GM18867 (cell line): ENCODE measurements at regions not wholly inside any gene's neighbourhood (a gene's known extent, or its start where the extent isn't known, plus 50 kb on each side); places are given as distances from the start of the nearest gene placed in this dataset.

Source experiments
- ATAC-seq: cut with Tn5 transposase; IDR thresholded peaks from one replicate; pipeline ENCODE4 v1.9.1; 2021; ENCODE audit warnings: mild to moderate bottlenecking, moderate library complexity; ENCODE audit not compliant: unreplicated experiment

DNA sequence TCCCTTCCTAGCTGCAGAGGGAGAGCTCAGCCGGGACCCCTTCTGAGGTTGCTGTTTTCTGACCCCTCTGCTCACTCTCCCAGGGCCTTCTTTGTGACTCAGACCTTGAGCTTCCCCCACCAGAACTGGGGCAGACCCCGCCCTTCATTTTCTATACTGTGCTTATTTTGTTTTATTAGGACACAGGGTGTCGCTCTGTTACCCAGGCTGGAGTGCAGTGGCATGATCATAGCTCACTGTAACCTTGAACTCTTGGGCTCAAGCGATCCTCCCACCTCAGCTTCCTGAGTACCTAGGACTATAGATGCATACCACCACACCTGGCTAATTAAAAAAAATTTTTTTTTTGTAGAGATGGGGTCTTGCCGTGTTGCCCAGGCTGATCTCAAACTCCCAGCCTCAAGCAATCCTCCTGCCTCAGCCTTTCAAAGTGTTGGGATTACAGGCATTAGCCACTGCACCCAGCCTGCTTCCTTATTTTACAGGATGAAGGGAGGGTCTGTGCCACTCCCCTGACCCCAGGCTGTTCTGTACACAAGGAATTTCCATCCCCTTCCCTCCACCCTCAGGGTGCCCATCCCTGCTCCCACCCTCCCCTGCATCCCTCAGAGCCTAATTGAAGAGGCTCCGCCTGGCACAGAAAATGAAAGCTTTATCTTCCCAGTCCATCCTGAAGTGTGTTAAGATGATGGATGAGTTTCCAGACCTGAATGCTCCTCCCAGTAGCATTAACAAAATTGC, 195.2 kb upstream of the POU3F1 start:
- ATAC-seq, result no peak

GRCh38 chr1:38240618-38241017, 194.0 kb upstream of the POU3F1 start:
- no peak for ATAC-seq

DNA sequence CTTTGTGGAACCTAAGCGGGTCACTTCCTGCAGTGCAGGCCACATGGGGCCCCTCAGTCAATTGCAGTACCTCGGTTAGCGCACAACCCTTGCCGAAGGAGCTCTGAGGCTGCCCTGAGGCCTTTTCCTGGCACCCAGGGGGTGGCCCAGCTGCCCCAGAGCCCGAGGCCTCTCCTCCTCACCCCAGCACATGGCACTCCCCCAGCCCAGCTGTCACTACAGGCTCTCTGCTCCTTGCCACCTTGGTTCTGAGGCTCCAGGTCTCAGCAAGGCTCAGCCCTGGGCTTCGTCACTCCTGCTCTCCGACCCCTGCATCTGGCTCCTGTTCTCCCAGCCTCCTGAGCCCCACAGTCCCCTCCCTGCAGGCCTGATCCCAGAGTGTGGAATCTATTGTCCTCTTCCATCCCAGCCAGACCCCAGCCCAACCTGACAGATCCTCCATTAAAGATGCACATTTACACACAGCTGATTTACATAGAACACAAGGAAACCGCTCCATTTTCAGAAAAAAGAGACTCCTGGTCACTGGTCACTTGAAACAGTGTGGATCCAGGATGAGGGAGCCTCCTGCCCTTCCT, 192.8 kb upstream of the POU3F1 start:
- ATAC-seq, result no peak

DNA sequence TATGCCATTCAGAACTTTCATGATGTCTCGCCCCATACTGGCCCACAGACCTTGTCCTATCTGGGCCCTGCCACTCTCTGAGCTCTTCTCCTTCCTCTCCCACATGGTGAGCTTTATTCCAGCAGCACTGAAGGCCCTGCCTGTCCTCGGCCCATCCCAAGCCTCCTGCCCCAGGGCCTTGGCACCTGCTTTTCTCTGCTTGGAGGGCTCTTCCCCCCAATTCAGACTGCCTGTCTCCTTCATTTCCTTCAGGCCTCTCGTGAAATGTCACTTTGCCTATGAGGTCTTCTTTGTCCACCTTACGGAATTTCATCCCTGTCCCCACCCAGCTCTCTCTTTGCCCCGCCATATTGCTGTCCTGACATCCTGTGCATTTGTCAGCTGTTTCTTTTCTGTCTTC, 191.7 kb upstream of the POU3F1 start:
- no peak for ATAC-seq

DNA sequence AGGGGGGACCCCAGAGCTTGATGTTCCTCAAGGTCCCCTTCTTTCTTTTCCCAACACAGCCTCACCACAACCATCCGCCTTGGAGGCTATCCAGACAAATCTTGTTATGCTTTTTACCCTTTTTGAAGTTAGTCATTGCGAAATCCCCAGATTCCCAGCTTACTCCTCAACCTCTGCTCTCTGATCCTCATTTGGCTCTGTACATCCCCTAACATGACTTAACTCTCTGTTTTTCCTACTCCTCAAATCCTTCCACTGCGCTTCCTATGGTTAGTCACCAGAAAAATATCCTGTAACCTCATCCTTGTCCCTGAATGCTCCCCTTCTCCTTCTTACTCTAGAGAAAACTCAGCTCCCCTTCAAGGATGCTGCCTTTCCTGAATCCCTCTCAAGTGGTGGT, 189.1 kb upstream of the POU3F1 start:
- no peak for ATAC-seq

DNA sequence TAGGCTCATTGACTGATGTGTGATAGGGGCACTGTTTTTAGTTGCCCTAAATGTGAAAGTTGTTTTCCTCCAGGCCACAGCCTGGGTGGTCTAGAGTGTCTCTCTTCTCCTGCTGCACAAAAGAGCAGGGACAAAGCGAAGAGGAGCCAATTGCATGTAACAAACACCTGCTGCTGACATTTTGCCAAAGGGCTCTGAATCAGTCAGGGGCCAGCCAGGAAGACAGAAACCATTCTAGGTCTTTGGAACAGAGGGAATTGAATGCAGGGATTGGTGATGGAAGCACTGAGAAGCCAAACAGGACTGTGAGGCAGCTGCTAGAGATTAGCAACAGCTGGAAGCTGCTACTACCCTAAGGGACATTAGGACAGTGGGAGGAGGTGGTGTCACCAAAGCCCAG, 185.3 kb upstream of the POU3F1 start:
- ATAC-seq, result no peak

DNA sequence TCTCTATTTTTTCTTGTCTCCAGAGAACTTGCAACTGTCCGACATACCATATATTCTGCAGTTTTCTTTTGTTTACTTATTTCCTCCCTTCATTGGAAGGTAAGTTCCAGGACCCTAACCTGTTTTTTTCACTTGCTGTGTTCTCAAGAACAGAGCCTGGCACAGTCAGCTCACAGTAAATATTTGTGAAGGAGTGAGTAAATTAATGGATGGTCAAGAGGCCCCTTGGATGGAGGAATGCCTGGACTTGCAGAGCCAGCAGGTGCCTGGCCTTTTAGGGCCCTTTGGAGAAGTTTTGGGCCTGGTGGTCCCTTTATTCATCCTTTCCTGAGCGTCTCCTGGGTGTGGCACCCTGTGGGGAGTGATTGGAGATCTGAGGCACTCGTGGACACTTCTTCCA, 182.1 kb upstream of the POU3F1 start:
- ATAC-seq, result no peak

DNA sequence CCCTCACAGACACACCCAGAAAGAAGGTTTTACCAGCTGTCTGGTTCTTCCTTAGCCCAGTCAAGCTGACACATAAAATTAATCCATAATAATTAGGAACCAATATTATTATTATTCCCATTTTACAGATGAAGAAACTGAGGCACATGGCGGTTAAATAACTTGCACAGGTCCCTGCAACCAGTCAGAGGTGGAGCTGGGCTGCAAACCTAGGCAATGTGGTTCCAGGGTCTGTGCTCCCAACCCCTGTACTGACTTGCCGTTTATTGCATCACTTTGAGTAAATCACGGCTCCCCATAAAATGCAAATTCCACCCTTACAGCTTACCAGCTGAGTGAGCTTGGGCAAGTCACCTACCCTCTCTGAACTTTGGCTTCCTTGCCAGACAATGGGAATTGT, 179.2 kb upstream of the POU3F1 start:
- ATAC-seq, result no peak

- no peak for ATAC-seq
Measured at GRCh38 chr1:38223391-38223790, 176.8 kb upstream of the POU3F1 start.

DNA sequence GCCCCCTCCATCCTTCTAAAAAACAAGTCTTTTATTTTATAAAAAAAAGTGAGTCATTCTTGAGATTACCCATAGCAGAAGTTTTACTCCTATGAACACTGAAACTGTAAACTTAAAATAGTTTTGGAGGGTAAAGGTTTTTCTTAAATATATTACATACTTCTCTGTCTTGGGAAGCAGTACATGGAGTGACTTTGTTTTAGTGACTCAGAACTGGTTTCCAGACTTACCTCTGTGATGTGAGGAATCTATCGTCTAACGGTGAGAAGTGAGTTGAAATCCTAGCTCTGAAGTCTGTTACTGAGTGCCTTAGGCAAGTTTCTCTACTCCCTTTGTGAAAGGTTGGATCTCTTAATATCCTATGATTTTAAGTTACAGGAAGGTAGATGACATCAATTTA, 176.3 kb upstream of the POU3F1 start:
- ATAC-seq, result no peak

- no peak for ATAC-seq
Measured at GRCh38 chr1:38221006-38221649, 174.5 kb upstream of the POU3F1 start.

- no peak for ATAC-seq
Measured at GRCh38 chr1:38217316-38217715, 170.7 kb upstream of the POU3F1 start.

DNA sequence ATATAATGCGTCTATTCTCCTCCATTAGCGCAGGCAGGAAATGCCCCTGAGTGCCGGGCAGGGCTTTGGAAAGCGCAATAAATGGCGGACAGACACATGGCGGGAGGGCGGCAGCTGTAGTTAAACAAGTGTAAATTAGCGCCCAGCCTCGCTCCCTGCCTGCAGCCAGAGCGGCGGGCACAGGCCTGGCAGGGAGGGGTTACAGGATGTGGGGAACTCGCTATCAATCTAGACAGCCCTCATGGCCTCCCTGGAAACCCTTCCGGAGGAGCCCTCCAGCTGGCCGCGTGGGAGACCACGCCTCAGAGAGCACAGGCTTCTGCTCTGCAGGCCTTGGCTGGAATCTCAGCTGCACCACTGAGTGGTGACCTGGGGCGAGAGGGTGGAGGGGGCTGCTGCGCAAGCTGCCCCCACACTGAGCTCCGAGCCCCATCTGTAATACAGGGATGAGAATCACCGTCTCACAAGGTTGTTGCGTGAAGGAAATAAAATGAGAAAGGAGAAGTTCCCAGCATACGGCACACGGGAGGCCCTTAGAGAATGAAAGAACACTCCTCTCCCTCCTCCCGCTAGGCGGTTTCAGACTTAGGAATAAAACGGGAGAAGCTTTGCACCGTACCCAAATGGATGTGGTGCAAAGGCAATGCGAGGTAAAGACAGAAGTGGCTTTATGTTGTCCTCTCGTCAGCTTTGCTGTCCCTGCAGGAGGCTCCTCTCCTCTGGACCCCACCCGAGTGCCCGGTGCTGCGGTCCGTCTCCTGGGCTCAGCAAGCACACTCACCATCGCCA, 167.2 kb upstream of the POU3F1 start:
- no peak for ATAC-seq

GRCh38 chr1:38210895-38211177, 164.2 kb upstream of the POU3F1 start:
- no peak for ATAC-seq

DNA sequence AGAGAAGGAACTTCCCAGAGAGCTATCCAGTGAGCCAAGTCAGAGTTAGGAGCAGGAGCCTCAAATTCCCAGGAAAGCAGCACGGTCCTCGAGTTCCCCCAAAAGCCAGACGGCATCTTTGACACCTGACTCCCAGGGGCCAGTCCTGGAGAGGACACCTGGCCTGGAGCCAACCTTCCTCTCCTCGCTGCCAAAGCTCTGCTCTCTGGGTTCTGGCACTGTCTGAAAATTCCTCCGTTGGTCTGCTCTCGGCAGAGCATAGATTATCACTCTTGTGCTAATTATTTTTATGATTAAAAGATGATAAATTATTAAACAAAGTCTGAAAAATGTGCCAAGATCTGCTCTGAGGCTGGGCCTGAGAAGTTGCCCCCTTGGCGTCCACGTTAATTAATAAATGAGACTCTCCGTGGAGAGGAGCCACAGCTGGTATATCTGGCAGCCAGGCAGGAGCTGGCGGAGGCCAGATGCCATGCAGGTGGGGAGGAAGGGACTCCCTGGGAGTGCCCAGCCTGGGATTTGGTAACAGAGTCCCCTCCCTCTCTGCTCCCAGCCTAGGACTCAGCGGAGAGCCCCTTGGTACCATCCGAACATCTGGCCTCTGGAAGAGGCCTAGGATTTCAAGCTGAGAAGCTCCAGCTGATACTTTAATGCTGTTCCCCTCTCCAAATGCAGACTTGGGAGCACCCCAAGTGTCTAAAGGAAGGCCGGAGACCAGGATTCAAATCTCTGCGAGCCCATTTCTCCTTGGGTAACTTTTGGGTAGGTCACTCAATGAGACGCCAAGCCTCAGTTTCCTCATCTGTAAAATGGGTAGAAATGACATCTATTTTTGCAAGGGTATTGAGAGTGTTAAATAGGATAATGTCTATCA, 163.7 kb upstream of the POU3F1 start:
- no peak for ATAC-seq

- no peak for ATAC-seq
Measured at GRCh38 chr1:38208716-38209632, 162.4 kb upstream of the POU3F1 start.

DNA sequence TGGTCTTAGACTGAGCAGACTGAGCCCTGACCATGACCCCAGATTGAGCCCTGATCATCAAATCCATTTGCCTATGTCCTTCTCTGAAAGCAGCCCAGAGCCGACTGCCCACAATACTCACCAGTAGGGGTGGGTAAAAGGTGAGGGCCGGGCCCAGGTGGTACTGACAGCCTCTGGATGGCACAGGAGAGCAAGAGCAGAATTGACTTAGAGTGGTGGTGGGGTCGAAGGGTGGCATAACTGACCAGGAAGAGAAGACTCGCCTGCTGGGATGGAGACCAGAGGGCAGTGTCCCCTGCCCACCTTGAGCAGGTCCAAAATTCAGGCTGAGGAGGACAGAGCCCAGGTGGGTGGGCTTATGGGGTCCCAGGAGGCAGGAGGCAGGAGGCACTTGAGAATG, 161.3 kb upstream of the POU3F1 start:
- no peak for ATAC-seq

DNA sequence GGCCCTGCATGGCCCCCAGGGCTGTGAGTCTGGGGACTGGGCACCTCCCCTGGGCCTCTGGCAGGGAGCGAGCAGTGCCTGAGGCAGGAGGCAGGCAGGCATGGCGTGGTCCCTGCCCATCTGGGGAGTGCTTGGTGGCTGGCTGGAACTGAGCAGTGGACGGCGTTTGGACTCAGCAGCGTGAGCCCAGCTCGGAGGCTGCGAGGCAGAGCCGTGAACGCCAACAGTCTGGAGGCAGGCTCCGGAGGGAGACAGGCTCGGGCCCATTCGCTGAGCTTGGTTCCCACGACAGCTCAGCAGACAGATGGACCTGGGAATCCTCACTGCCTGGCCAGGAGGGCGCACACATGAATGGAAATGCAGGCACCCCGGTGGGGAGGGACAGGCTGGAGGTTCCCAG, 160.7 kb upstream of the POU3F1 start:
- ATAC-seq, result no peak

DNA sequence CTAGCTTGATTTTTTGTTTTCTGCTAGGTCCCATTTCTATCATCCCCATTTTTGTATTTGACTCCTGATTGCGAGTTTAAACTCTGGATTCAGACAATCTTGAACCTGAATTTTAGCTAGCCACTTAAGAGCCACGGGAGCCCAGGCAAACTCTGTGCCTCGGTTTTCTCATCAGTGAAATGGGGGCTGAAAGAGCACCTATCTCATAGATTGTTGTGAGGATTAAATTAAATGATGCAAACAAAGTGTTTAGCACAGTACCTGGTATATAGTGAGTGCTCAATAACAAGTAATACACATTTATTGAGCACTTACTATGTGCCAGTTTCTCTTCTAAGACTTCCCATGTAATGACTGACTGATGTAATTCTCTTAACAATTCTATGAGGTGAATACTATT, 158.1 kb upstream of the POU3F1 start:
- no peak for ATAC-seq

DNA sequence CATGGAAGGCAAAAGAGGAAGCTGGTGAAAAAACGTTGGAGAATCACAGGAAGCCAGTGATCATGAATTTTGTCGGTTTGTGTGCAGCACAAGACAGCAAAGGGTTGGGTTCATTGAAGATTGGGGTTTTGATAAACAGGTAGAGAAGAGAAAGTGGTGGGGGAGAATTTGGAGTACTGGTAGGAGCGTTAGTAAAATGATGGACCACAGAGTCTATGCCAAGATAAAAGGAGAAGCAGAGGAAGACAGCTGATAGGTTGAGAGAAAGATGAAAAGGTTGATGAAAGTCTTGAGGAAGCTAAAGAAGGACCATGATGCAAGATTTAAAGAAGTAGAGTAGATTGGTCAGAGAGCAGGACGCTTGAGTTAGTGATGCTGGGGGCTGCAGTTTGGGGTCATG, 156.8 kb upstream of the POU3F1 start:
- no peak for ATAC-seq
